ENCODE measurements at regions not wholly inside any gene's neighbourhood (a gene's known extent, or its start where the extent isn't known, plus 50 kb on each side); places are given as distances from the start of the nearest gene placed in this dataset.

DNA sequence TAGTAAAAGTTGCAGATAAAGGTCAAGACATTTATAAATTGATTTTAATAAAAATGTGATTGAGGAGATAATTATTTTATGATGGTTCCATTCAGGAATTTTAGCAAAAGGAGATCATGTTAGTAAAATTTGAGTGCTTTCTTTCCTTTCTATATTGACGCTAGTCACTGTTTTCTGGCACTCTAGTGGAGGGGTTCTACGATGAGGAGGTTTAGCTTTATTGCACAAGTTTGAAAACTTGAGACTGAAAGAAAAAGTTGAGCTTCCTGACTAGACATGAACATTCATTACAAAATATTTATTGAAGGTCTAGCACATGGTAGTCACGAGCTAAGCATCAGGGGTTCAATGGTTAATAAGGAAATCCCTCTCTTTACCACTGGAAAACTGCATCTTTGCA, 336.1 kb downstream of the SNAPC1 start:
- in situ Hi-C loops (cut with HindIII; ENCODE audit: low pct_unique_long_range_greater_than_20kb, low sequenced_read_pairs): no loop called here
- DNase-seq (ENCODE audit: low read depth, low spot score): no peak

DNA sequence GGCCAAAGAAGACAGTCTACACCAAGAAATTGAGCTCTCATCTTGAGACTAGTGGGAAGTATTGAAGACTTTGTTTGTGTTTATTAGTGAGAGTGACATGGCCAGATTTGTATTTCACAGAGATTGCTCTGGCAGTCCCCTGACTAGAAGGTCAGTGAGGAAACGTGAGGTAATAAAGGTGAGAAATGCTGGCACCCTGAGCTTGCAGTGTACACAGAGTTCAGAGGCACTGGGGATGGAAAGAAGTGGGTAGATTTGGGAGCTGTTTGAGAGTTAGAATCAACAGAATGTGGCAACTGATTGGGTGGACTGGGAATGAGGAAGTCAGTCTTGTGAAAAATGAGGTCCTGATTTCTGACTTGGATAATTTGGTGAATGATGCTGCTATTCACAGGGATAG, 336.9 kb downstream of the SNAPC1 start:
- no peak for DNase-seq (ENCODE audit: low read depth, low spot score)
- in situ Hi-C loops (cut with HindIII; ENCODE audit: low pct_unique_long_range_greater_than_20kb, low sequenced_read_pairs): no loop called here

DNA sequence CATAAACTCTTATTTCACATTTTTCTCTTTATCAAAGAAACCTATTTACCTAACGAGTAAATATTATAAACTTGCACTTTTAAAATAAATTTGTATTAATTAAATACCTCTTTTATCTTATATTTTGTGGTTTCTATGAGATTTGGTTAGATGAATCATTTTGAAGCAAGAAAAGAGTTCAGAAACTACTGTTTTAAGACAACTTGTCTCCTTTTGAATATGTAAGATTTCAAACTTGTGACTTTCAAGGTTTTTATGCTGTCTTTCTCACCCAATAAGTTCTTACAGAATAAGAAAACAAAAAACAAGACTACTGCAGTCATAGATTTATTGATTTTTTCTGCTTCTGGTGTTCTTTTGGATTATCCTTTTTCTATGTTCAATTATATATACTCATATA, 339.0 kb downstream of the SNAPC1 start:
- in situ Hi-C loops (cut with HindIII; ENCODE audit: low pct_unique_long_range_greater_than_20kb, low sequenced_read_pairs): no loop called here
- DNase-seq (ENCODE audit: low read depth, low spot score): no peak

DNA sequence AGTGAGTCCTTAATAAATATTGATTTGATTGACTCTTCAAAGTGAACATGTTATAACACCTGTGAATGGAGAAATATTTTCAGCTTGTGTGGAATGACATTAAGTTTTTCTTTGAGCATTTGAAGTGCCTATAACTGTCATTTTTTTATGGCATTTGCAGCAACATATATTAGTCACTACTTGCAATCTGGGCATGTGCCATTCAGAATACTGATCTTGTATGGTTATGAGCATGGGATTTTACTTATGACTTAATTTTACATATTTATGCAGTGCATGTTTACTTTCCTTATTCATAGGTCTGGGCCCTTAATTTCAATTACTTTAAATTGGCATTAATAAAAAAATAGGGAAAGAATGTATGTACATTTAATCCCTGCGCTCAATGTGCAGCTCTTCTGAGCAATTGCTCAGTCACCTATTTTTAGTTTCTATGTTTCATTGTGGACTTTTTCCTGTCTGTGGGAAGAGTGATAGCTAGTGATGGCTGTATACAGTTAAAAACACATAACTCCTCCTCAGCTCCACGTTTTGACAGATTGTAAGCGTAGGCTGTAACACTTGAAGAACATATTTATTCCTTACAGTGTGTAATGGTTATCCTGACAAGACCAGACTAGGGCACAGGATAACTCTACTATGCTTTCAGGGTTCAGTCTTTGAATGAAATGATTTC, 339.6 kb downstream of the SNAPC1 start:
- in situ Hi-C loops (cut with HindIII; ENCODE audit: low pct_unique_long_range_greater_than_20kb, low sequenced_read_pairs): no loop called here
- no peak for DNase-seq (ENCODE audit: low read depth, low spot score)

DNA sequence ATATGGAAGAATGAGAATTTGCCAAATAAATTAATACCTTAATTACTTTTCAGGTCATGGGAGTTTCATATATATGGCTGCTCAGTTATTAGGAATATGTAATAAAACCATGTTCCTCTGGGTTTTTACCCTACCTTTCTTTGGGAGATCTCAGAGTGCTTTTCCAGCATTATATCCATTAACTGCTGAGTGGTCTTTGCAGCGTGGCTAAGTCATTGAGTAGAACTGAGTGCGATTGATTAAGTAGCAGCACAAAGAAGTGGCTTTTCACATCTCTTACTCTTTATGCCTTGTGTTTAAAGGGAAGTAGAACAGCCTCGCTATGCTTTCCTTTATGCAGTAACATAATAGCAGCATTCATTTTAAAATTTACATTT, 340.1 kb downstream of the SNAPC1 start:
- no peak for DNase-seq (ENCODE audit: low read depth, low spot score)

DNA sequence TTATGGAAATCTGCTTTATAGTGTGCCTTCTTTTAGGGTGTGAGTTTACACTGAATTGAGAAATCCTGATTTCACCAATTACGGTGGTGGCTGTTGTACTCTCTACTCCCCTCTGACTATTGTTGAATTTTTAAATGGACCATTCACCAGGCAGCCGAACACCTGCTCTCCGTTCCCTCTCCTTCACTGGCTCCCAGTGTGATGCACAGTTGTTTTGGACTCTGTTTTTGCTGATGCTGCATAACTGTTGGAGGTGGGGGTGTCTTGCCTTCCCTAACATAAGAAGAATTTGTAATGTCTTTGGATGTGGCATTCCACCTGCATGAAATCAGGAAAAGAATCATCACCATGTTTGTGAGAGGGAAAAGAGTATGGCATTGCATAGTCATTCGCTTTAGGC, 341.2 kb downstream of the SNAPC1 start:
- in situ Hi-C loops (cut with HindIII; ENCODE audit: low pct_unique_long_range_greater_than_20kb, low sequenced_read_pairs): no loop called here
- DNase-seq (ENCODE audit: low read depth, low spot score): no peak

More for the DNA sequence above, 340.1 kb downstream of the SNAPC1 start:
- in situ Hi-C loops (cut with HindIII; ENCODE audit: low pct_unique_long_range_greater_than_20kb, low sequenced_read_pairs): no loop called here

DNA sequence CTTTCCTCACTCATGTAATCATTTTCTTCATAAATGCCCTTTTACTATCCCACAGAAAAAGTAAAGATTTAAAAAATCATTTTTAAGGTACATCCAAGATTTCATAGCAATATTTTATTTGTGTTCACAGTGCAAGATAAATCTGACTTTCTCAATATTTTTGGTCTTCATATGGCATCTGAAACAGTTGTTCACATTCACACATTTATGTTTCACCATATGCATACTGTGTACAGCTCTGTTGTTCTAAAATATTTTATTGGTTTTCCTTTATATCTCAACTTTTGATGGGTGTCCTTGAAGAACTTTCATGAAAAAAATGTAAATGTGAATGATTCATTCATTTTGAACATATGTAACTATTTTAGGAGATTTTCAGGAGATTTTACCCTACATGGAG, 348.7 kb downstream of the SNAPC1 start:
- DNase-seq (ENCODE audit: low read depth, low spot score): no peak
- in situ Hi-C loops (cut with HindIII; ENCODE audit: low pct_unique_long_range_greater_than_20kb, low sequenced_read_pairs): no loop called here

DNA sequence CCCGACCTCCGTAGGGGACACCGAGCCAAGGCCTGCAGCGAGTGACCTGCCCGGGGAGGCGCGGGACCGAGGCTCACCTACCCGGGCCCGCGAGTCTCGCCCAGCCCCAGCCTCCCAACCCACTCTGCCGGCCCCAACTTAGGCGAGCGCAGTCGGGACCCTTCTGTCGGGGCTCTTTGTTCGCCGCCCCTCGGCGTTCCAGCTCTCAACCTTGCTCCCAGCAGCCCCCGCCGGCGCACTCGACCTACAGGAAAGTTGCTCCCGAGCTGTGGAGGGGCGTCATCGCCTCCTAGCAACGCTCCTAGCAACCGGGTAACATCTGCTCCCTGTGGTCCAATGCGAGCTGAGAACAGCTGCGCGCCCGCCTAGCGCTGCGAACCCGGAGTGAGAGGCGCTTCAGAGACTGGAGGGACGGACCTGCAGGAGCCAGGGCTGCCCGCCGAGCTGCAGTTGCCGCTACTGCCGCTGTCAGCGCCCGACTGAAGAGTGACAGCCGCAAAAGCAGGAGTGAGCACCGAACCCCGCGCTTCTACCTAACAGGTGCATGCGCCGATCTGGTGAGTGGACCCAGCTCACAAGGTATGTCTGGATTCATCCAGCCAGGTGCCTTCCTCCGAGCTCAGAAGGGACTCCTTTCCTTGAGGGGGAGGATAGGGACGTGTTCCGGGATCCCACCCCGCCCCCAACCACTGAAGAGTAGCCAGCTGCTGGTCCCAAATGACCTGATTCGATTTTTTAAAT, 355.0 kb downstream of the SNAPC1 start:
- DNase-seq (ENCODE audit: low read depth, low spot score): peak; percentile 21

DNA sequence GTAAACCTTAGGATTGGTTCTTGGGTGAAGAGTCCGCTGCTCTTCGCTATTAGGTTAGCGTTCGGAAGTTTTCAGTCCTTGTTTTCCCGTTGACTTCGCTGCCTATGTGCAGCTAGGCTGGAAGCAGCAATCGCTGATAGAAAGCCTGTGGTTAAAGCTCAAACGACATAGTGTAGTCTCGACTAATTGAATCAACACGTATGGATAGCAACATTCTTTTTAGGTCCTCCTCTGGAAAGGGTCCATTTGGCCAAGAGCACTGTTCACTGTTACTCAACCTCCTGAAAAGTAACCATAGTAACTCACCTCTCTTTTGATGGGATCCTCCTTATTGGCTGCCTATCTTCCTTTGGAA, 355.5 kb downstream of the SNAPC1 start:
- in situ Hi-C loops (cut with HindIII; ENCODE audit: low pct_unique_long_range_greater_than_20kb, low sequenced_read_pairs): no loop called here
- DNase-seq (ENCODE audit: low read depth, low spot score): no peak

More for the DNA sequence above, 355.0 kb downstream of the SNAPC1 start:
- in situ Hi-C loops (cut with HindIII; ENCODE audit: low pct_unique_long_range_greater_than_20kb, low sequenced_read_pairs): no loop called here

DNA sequence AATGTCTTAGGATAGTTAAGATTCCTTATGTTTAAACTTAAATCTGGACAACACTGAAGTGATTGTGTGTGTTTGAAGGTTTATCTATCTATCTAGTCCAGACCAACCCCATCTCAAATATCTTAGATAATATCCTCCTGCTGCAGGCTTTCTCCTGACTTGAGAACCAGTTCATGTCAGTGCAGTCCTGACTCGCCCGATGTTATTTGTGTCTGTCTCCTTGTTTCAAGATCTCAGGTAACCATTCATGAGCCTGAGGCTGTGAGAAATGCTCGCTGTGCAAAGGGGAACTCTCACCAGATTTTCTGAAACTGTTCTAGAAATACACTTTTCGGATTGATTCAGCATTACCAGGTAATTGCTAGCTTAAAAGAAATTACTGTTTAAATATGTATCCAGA, 356.2 kb downstream of the SNAPC1 start:
- in situ Hi-C loops (cut with HindIII; ENCODE audit: low pct_unique_long_range_greater_than_20kb, low sequenced_read_pairs): no loop called here
- no peak for DNase-seq (ENCODE audit: low read depth, low spot score)

DNA sequence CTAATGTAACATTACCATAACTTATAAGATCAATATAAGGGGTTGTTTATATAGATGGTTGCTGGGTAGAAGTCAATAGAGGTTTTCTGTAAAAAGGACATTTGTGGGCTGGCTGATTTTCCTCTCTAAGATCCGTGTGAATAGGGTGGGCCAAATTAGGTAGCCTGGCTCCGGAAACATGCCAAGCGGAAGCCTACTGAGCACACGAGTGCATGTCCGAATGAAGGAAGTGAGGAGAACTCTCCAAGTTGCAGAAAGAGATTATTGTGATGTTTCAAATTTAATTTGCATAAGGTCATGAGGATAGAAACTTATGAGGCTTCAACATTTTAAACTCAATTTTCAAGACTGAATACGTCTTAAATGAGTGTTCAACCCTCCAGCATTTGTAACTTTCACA, 356.7 kb downstream of the SNAPC1 start:
- in situ Hi-C loops (cut with HindIII; ENCODE audit: low pct_unique_long_range_greater_than_20kb, low sequenced_read_pairs): no loop called here
- no peak for DNase-seq (ENCODE audit: low read depth, low spot score)

DNA sequence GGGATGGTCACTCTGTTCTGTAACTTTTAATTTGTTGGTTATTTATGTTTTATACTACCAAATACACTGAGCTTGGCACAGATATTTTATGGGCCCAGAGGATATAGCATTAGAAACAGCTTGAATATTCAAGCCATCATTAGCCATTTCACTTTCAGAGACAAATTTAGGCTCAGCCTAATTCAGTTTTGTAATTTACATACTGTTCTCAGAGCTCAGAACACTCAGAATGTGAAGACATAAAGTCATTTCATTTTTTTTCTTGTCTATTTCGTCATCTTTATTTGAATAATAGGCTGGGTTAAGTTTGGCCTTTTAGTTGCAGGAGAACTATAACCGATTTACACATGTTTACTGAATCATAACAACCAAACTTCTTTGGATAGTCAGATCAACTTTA, 361.7 kb downstream of the SNAPC1 start:
- in situ Hi-C loops (cut with HindIII; ENCODE audit: low pct_unique_long_range_greater_than_20kb, low sequenced_read_pairs): no loop called here
- DNase-seq (ENCODE audit: low read depth, low spot score): no peak

DNA sequence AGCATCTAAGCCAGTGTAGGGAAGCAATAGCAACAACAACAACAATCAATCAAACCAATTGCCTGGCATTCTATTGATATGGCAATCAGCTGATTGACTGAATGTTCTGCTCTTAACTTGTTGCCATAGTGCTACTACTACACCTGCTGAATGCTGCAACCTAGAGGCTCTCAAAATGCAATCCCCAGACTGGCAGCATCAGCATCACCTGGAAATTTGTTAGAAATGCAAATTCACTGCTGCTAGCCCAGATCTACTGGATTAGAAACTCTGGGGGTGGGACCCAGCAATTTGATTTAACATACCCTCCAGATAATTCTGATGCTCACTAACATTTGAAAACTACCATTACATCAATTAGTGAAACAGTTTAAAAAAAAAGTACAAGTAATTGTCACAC, 363.6 kb downstream of the SNAPC1 start:
- no peak for DNase-seq (ENCODE audit: low read depth, low spot score)
- in situ Hi-C loops (cut with HindIII; ENCODE audit: low pct_unique_long_range_greater_than_20kb, low sequenced_read_pairs): no loop called here

DNA sequence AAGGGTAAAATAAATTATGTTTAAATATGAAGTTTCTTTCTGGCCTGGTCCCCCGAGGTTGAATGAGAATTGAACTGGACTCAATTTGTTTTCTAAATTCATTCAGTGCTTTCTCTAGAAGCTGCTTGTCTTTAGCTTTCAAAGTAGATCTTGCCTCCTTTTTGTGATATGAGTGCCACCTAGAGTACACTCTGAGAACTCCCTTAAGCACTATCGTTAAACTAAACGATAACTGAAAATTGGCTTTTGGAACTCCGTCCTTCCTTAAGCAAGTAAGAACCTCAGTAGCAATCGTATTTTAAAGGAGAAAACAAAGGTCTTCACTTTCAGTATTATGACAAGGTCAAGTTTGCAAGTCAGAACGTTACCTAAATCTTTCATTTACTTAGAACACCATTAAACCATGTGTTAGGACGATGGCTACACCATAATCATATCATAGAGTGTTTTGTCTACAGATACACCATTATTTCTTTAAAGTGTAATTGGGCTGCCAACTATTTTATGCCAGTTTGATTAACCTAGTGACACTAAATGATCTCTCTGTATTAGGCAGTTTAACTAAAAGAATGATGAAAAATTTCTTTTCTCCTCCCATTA, 364.8 kb downstream of the SNAPC1 start:
- peak; percentile 64 for DNase-seq (ENCODE audit: low read depth, low spot score)
- in situ Hi-C loops (cut with HindIII; ENCODE audit: low pct_unique_long_range_greater_than_20kb, low sequenced_read_pairs): no loop called here

DNA sequence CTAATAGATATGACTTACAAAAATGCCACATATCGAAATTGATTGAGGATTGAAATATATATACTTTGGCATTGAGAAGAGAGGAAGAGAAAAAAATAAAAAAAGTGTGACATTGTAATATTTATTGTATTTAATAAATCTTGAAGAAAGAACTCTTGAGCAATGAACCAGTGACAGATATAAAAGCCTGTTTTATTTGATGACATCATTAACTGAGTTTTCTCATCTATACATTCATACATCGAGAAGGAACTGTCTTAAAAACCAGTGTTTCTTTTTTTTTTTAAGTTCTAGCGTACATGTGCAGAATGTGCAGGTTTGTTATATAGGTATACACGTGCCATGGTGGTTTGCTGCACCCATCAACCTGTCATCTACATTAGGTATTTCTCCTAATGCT, 368.2 kb downstream of the SNAPC1 start:
- in situ Hi-C loops (cut with HindIII; ENCODE audit: low pct_unique_long_range_greater_than_20kb, low sequenced_read_pairs): no loop called here
- no peak for DNase-seq (ENCODE audit: low read depth, low spot score)

DNA sequence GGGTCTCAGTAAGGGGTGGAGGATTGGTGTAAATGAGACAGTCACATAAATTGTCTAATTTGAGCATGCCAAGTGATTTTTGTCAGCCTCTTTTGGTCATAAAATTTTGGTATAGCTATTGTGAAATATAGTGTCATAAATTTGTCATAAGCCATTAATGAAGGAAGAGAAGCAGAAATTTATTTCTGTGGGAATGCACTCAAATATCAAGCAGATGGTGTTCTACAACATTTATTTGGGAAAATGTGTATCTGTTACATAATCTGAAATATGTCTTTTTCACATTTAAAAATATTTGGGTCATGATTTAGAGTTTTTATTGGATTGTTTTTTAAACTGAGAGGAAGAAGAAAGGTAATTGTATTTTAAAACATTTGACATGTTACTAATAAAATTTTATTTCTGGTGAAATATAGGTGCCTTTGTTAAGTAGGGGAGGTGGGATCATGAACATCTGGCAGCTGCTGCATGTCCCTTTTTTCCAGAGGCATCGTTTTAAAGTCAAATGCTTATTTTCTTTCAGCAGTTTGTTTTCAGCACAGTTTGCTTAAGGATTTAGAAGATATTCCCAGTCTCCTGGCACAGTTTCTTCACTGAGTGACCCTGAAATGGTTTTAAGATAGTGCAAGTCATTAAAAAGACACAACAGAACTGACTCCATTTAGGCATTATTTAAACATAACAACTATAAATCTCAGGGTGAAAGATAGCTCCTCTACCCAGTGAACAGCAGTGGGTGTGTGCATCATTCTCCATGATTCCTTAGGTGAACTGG, 371.7 kb downstream of the SNAPC1 start:
- no peak for DNase-seq (ENCODE audit: low read depth, low spot score)
- in situ Hi-C loops (cut with HindIII; ENCODE audit: low pct_unique_long_range_greater_than_20kb, low sequenced_read_pairs): no loop called here

DNA sequence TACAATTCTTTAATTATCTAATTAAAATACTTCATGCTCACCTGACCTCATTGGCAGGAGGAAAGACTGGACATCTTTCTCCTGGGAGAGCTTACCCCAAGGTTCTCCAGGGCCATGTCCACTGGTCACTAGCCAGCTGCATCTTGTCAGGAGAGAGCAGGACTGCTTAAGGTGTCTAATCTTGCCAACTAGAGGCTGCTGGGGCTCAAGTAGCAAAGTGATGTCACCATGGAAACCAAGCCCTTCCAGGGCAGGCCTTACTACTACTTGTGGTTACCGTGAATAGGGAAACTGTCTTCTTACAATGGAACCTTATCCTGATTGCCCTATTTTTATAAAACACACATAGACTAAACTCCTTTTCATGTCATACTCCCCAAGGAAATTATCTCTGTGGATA, 376.4 kb downstream of the SNAPC1 start:
- in situ Hi-C loops (cut with HindIII; ENCODE audit: low pct_unique_long_range_greater_than_20kb, low sequenced_read_pairs): no loop called here
- DNase-seq (ENCODE audit: low read depth, low spot score): no peak

DNA sequence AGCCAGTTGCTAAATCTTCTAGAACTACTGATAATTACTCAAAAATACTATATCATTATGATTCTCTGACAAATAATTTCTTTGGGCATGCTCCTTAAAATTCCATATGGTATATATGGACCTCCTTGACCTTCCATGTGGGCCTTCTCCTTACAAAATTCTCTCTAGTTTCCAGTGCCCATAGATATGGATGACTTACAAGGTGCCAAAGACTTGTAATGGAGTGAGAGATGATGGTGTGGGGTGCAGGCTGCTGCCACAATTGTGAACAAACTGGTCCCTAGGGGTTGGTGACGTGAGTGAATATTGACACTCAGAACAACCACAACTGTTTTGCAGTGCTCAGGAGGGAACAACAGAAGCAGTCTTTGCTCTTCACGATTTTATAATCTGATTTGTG, 378.9 kb downstream of the SNAPC1 start:
- in situ Hi-C loops (cut with HindIII; ENCODE audit: low pct_unique_long_range_greater_than_20kb, low sequenced_read_pairs): no loop called here
- DNase-seq (ENCODE audit: low read depth, low spot score): no peak
